NB4 (cell line): ENCODE measurements at regions not wholly inside any gene's neighbourhood (a gene's known extent, or its start where the extent isn't known, plus 50 kb on each side); places are given as distances from the start of the nearest gene placed in this dataset.

Source experiments
- POLR2A ChIP-seq: IDR thresholded peaks from 2 replicates; pipeline ENCODE4 v1.6.1; 2011; ENCODE audit warnings: mild to moderate bottlenecking; ENCODE audit not compliant: insufficient read length; ENCODE audit errors: extremely low read depth
- TF ChIP-seq, protein P1 (sequence below): IDR thresholded peaks from one replicate; pipeline ENCODE4 v1.5.1; 2012; ENCODE audit warnings: low read depth, low read length

DNA sequence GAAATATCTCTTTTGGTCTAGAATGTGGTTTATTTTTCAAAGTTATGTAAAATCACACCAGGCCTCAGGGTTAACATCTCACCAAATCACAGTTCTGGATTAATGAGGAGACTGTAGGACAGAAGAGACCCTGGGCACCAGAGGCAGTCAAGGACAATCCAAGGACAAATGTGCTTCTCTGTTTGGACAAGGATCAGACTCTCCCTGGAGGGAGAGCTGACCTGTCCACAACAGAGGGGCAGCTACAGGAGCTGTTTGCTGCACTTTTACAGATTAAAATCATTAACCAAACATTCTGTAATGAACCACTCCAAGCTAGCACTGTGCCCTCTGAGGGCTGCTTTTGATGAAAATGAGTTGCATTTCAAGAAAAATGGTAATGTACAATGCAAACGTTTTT, 690.6 kb upstream of the SLC8A1 start:
- no peak for TF ChIP-seq POLR2A
- TF ChIP-seq, protein P1, sequence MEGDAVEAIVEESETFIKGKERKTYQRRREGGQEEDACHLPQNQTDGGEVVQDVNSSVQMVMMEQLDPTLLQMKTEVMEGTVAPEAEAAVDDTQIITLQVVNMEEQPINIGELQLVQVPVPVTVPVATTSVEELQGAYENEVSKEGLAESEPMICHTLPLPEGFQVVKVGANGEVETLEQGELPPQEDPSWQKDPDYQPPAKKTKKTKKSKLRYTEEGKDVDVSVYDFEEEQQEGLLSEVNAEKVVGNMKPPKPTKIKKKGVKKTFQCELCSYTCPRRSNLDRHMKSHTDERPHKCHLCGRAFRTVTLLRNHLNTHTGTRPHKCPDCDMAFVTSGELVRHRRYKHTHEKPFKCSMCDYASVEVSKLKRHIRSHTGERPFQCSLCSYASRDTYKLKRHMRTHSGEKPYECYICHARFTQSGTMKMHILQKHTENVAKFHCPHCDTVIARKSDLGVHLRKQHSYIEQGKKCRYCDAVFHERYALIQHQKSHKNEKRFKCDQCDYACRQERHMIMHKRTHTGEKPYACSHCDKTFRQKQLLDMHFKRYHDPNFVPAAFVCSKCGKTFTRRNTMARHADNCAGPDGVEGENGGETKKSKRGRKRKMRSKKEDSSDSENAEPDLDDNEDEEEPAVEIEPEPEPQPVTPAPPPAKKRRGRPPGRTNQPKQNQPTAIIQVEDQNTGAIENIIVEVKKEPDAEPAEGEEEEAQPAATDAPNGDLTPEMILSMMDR = no peak
